ENCODE measurements at regions not wholly inside any gene's neighbourhood (a gene's known extent, or its start where the extent isn't known, plus 50 kb on each side); places are given as distances from the start of the nearest gene placed in this dataset.

GRCh38 chr7:49486974-49487829, 286.2 kb upstream of the VWC2 start:
- no peak for TF ChIP-seq POLR2AphosphoS5 (IDR thresholded peaks at IDR 0.05; ENCODE audit: insufficient read depth in 1 of 2, low read depth in 1 of 2)
- no peak for TF ChIP-seq POLR2A (IDR thresholded peaks at IDR 0.05)
